ENCODE measurements at regions not wholly inside any gene's neighbourhood (a gene's known extent, or its start where the extent isn't known, plus 50 kb on each side); places are given as distances from the start of the nearest gene placed in this dataset.

DNA sequence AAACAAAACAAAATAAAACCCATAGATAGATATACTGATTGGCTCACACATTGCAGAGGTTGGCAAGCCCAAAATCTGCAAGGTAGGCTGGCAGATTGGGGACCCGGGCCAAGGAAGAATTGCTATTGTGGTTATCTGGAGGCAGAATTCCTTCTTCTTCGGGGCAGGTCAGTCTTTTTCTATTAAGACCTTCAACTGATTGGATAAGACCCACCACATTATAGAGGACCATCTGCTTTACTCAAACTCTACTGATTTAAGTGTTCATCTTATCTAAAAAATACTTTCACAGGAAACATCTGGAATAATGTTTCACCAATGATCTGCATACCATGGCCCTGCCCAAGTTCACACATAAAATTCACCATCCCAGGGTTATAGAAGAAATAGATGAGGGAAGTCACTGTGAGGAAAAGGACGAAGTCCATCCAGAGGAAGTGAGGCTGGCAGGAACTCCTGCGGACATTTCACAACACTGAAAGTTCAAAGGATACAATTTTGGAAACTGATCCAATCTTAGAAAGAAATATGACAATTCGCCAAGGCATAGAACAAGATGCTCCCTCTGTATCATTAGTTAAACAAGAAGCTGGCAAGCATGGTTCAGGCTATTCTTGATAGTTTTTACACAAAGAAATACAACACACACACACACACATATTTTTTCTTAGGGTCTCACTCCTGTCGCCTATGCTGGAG, 127.6 kb upstream of the MED13L start:
- no peak for DNase-seq

DNA sequence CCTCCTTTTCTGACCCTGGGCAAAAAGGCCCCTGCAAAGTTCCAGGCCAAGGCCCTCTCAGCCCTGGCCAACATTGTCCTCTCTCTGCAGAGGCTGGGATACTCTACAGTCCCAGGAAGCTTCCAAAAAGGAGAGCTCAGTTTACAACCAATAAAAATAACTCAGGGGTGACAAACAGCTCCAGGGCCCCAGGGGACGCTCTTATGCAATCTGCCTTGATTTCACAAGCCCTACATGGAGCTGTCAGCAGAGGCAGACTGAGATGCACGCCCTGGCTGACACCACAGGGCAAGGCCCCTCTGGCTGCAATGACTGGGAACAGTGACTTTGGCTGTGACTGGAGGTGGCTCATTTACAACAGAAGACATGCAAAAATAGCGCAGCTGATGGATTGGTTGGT, 129.0 kb upstream of the MED13L start:
- no peak for DNase-seq

DNA sequence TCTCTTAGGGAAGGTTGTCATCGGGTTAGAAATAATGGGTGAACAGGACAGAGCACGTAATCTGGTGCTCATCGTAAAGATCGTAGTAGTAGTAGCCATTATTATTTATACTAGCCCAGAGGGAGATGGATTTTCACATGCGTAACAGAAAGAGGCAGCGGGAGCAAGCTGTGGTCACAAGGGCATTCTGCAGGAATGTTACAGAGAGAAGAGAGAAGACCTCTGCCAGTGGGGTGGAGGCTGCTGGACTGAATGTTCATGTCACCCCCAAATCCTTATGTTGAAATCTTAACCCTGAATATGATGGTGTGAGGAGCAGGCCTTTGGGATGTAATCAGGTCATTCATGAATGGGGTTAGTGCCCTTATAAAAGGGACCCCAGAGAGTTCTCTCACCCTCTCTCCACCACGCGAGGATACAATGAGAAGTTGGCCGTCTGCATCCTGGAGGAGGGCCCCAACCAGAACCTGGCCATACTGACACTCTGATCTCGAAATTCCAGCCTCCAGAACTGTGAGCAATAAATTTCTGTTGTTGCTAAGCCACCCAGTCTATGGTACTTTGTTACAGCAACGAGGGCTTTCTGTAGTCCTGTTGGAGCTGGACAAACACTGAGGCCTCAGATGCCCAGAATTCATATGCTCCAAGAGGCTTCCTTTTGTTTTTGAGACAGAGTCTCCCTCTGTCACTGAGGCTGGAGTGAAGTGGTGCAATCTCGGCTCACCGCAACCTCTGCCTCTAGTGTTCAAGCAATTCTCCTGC, 131.2 kb upstream of the MED13L start:
- no peak for DNase-seq

GRCh38 chr12:116411977-116412376, 134.5 kb upstream of the MED13L start:
- DNase-seq = no peak

- DNase-seq = no peak
These were observed 137.4 kb upstream of the MED13L start for GRCh38 chr12:116414891-116415290.

DNA sequence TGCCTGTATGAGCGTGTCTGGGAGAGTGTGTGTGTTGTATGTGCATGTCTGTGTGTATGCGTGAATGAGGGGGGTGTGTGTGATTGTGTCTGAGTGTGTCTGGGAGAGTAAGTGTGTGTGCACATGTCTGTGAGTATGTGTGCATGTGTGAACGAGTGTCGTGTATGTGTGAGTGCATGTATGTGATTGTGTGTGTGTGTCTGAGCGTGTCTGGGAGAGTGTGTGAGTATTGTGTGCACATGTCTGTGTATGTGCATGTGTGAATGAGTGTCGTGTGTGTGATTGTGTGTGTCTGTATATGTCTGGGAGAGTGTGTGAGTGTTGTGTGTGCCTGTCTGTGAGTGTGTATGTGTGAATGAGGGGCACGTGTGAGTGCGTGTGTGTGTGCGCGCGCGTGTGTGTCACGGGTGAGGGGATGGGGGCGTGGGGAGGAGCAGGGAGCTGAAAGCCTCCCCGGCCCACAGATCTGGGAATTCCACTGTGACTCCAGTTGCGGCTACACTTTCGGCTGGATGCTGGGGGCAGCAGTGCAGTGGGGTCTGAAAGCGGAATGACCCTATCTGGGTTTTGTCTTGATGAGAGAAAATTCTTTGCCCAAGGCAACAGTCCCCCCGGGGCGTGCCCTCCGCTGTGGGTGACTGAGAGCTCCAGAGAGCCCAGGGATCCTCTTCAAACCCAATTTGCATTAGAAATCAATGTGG, 138.1 kb upstream of the MED13L start:
- no peak for DNase-seq

GRCh38 chr12:116416166-116416565, 138.7 kb upstream of the MED13L start:
- no peak for DNase-seq

- no peak for DNase-seq
These were observed 140.6 kb upstream of the MAP1LC3B2 start for GRCh38 chr12:116418551-116418950.

- DNase-seq = no peak
These were observed 138.8 kb upstream of the MAP1LC3B2 start for GRCh38 chr12:116420227-116420880.

DNA sequence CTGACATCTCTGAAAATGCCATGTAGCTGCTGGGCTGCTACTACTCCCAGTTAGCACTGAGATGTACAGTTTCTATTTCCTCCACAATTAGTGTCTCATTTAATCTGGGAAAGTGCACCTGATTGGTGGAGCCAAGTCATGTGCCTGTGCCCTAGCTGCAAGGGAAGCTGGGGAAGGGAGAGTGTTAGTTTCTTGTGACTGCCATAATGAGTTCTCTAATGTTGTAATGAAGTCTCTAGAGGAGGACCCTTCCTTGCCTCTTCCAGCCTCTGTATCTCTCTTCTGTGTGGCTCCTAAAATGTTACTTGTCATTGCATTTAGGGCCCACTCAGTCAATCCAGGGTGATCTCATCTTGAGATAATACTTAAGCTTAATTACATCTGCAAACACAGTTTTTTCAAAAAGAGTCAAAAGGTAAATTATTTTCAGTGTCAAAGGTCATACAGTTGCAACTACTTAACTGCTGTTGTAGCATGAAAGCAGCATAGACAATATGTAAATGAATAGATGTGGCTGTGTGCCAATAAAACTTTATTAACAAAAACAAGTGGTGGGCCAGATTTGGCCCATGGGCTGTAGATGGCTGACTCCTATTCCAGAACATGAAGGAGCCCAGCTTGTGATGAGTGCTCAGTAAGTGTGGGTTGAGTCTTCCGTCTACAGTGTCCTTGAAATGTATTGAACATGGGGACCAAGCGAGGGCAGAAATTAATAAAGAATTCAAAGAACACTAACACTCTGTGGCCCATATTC, 137.2 kb upstream of the MAP1LC3B2 start:
- no peak for DNase-seq

DNA sequence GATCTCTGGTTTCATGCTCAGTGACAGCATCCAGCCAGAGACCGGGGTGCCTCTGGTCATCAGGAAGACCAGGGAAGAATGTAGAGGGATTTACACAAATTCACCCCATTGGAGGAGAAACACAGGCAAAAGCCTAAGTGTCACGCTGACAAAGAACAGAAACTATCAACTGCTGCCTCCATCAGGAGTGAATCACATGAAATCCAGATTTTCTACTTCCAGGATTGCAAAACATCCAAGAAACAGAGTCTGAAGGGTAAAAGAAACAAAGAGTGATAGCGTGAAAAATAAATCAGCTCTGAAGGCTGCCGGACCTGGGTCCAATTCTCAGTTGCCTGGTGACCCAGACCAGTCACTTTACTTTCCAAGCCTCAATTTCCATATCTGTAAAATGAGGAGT, 136.1 kb upstream of the MAP1LC3B2 start:
- no peak for DNase-seq

DNA sequence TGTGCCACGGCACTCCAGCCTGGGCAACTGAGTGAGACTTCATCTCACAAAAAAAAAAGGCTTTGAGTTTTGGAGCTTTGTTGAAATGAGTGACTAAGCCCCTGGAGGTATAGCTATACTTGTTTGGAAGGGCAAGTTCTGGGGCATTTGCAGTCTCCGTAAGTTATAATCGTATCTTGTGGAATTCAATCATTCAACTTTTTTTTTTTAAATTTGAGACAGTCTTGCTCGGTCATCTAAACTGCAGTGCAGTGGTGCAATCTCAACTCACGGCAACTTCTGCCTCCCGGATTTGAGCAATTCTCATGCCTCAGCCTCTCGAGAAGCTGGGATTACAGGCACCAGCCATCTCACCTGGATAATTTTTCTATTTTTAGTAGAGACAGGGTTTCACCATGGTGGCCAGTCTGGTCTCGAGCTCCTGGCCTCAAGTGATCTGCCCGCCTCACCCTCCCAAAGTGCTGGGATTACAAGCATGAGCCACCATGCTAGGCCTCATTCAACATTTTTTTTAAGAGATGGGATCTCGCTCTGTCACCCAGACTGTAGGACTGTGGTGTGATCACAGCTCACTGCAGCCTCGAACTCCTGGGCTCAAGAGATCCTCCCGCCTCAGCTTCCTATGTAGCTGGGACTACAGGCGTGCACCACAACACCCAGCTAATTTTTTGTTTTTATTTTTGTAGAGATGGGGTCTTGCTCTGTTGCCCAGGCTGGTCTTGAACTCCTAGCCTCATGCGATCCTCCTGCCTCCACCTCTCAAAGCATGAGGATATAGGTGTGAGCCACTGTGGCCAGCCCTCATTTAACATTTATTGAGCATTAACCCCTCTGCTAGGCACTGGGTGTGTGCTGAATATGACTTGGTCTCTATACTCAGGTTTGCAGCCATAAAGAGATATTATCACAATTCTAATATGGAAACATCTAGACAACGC, 133.7 kb upstream of the MAP1LC3B2 start:
- no peak for DNase-seq

DNA sequence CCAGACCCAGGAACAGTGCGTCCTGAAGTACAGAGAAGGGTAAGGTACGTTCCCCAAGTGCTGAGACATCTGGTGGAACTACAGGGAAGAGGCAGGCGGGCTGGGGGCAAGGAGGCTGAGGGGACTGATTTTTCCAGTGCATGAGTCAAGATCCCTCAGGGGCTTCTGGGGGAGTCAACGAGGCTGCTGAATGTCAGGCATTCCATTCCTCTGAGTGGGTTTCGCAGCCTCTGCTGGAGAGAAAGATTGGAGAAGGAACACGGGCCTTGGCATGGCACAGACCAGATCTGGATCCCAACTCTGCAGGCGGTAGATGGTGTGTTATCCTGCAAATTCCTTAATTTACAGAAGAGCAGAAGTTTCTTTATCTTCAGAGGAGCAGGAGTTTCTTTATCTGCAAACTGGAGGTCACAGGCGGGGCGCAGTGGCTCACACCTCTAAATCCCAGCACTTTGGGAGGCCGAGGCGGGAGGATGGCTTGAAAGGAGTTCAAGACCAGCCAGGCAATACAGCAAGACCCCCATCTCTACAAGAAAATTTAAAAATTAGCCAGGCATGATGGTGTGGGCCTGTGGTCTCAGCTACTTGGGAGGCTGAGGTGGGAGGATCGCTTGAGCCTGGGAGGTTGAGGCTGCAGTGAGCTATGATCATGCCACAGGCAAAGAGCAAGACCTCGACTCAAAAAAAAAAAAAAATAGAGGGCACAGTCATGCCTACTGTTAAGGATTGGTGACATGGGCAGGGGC, 132.6 kb upstream of the MAP1LC3B2 start:
- no peak for DNase-seq

DNA sequence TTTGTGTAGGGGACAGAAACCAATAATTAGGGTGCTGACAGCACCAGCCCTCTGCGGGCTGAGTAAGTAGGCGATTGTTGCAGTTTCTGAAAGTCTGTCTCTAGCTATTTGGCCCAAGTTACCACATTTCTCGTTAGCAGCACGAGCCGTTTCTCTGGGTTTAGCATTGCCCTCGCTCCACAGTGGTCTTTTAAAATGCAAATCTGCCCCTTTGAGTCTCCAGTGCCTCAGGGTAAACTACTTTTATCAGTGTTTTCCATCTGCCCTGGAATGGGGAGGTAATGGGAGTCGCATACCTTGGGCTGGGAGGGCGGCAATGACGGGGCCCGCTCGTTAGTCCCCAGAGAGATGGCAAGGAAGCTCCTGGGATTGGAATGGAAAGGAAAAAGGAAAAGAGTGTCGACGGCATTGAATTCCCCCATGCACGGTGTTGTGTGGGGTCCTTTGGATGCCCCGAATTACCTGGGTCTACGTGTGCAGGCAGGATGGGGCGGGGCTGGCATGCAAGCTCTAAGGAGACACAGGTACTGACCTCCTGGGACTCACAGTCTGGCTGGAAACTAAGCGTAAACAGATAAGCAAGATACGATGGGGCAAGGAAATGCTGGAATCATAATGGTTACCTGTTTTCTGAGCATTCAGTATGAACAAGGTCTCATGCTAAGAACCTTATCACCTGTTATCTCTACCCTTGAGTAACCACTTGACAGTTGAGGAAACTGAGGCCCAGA, 131.8 kb upstream of the MAP1LC3B2 start:
- no peak for DNase-seq

- DNase-seq = no peak
These were observed 129.3 kb upstream of the MAP1LC3B2 start for GRCh38 chr12:116429826-116430360.

DNA sequence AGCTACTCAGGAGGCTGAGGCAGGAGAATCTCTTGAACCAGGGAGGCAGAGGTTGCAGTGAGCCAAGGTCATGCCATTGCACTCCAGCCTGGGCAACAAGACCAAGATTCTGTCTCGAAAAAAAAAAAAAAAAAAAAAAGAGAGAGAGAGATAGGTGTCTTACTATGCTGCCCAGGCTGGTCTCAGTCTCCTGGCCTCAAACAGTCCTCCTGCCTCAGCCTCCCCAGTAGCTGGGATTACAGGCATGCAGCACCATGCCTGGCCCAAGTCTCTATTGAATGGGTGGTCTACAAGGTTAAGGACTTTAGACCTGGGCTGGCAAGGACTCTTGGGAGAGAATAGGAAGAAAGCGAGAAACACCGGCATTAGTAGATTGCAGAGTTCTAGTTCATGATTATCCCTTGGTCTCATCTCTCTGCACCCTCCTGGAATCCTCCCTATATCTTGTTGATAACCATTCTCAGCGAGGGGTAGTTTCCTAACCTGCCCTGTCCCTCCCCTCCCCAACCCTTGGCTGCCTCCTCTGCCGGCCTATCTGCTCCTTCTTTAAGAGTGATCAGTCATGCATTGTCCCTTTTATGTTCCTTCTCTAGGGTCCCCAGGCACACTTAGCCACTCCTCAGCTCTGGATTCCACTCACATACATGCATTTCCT, 128.1 kb upstream of the MAP1LC3B2 start:
- no peak for DNase-seq

- DNase-seq = no peak
These were observed 127.4 kb upstream of the MAP1LC3B2 start for GRCh38 chr12:116431677-116432300.

DNA sequence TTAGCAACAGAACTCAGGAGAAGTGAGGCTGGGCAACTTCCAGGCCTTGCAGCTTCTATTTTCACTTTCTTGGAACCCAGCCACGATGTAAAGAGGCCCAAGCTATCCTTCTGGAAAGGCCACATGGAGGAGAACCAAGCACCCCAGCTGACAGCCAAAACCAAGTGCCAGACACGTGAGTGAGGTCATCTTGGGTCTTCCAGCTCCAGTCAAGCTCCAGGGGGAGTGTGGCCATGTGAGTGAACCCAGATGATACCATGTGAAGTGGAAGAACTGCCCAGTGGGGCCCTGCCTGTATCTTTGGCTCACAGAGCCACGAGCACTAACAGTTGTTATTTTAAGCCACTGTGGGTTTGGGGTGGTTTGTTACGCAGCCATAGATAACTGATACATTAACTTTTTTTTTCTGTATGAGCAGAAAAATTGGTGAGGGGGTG, 126.8 kb upstream of the MAP1LC3B2 start:
- no peak for DNase-seq

Measured in T-helper 2 cell (primary cell).